Gastrocnemius medialis (tissue), 4 donors: ENCODE measurements at regions not wholly inside any gene's neighbourhood (a gene's known extent, or its start where the extent isn't known, plus 50 kb on each side); places are given as distances from the start of the nearest gene placed in this dataset.

Source experiments
- ATAC-seq, 2 donors: fragments of 150-250 bp; one replicate each; pipeline ENCODE4 v1.9.1; 2016
- DNase-seq, 2 donors: peaks; one replicate each; pipeline ENCODE4 v3.0.0-alpha.2; 2019
- H3K27ac ChIP-seq, 4 donors: fragments of 200-600 bp; sonication (generic); 1 replicate in 1 of 4; 2 replicates in 3 of 4; pipeline ENCODE4 v1.5.1; 2016 to 2018; ENCODE audit warnings: mild to moderate bottlenecking in 2 of 4, moderate library complexity in 1 of 4
- H3K27me3 ChIP-seq, 3 donors: fragments of 200-600 bp; sonication (generic) in 2 of 3; 1 replicate in 1 of 3; 2 replicates in 2 of 3; pipeline versions ENCODE4 v1.5.1 to v1.6.0; 2016 to 2019; ENCODE audit warnings: mild to moderate bottlenecking in 1 of 3, moderate library complexity in 1 of 3
- H3K36me3 ChIP-seq, 2 donors: fragments of 200-600 bp; sonication (generic) in 1 of 2; one replicate each; pipeline ENCODE4 v1.5.1; 2017 to 2018
- H3K4me1 ChIP-seq, 2 donors: fragments of 200-600 bp; sonication (generic) in 1 of 2; one replicate each; pipeline ENCODE4 v1.5.1; 2016 to 2017; ENCODE audit warnings: mild to moderate bottlenecking in 2 of 2
- H3K4me3 ChIP-seq, 4 donors: fragments of 200-600 bp; sonication (generic) in 3 of 4; 1 replicate in 1 of 4; 2 replicates in 3 of 4; pipeline ENCODE4 v1.5.1; 2016 to 2019; ENCODE audit warnings: mild to moderate bottlenecking in 2 of 4
- H3K9me3 ChIP-seq, 3 donors: fragments of 200-600 bp; sonication (generic) in 2 of 3; 1 replicate in 1 of 3; 2 replicates in 2 of 3; pipeline ENCODE4 v1.5.1; 2016 to 2019
- POLR2A ChIP-seq, 2 donors: fragments of 450-650 bp; IDR thresholded peaks; one replicate each; pipeline ENCODE4 v1.6.1; 2017; ENCODE audit warnings: antibody characterized with exemption in 2 of 2, mild to moderate bottlenecking in 2 of 2, moderate library complexity in 2 of 2
- in situ Hi-C, 4 donors: fragments of 200-750 bp; cut with MboI; loops; one replicate each; pipeline versions ENCODE4 v1.15.0 to v1.8.0; 2017; ENCODE audit warnings: low sequenced_read_pairs in 4 of 4
- intact Hi-C: fragments of 100-400 bp; cut with DNase I; formaldehyde crosslinking; loops from one replicate; pipeline ENCODE4 v1.15.1; 2023; ENCODE audit warnings: low total_unique reads
- TF ChIP-seq, protein P1 (sequence below), 5 experiments: fragments of 450-650 bp in 3 of 5; fragments of 200-600 bp in 2 of 5; sonication (generic) in 2 of 5; IDR thresholded peaks in 4 of 5; conservative IDR thresholded peaks in 1 of 5; 1 replicate in 4 of 5; 2 replicates in 1 of 5; pipeline ENCODE4 v1.5.1; 2016 to 2019; ENCODE audit warnings: antibody characterized with exemption in 5 of 5, mild to moderate bottlenecking in 3 of 5, moderate library complexity in 3 of 5

DNA sequence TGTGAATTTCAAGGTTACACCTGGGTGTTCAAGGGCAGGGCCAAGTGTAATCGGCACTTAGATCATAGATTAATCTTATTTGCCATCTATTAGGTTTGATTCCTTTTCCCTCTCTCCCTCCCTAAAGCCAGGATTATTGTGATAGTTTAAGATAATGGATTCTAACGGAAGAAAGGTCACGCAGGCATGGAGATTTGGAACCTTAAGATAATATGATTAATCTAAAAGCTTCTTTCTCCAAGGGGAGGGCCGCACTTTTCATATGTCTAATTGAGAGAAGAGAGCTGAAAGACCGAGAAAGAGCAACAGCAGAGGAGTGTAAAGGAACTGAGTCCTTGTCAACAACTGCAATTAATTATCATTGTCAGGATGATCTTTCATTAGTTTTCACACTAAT is 858.8 kb upstream of the NR2F2 start:
- H3K9me3 ChIP-seq = no peaks in the 10 kb centered on the region
- H3K36me3 ChIP-seq = no peaks in the 10 kb centered on the region
- in situ Hi-C loops (no loop called here), intact Hi-C loops (no loop called here)
- no peak overlapping the region for H3K4me3 ChIP-seq
- no peaks in the 10 kb centered on the region for H3K4me1 ChIP-seq
- TF ChIP-seq, protein P1, sequence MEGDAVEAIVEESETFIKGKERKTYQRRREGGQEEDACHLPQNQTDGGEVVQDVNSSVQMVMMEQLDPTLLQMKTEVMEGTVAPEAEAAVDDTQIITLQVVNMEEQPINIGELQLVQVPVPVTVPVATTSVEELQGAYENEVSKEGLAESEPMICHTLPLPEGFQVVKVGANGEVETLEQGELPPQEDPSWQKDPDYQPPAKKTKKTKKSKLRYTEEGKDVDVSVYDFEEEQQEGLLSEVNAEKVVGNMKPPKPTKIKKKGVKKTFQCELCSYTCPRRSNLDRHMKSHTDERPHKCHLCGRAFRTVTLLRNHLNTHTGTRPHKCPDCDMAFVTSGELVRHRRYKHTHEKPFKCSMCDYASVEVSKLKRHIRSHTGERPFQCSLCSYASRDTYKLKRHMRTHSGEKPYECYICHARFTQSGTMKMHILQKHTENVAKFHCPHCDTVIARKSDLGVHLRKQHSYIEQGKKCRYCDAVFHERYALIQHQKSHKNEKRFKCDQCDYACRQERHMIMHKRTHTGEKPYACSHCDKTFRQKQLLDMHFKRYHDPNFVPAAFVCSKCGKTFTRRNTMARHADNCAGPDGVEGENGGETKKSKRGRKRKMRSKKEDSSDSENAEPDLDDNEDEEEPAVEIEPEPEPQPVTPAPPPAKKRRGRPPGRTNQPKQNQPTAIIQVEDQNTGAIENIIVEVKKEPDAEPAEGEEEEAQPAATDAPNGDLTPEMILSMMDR (IDR thresholded peaks at IDR 0.05 in 4 of 5, conservative IDR thresholded peaks at IDR 0.05 in 1 of 5) = no peak
- TF ChIP-seq POLR2A (IDR thresholded peaks at IDR 0.05) = no peak
- no peak for DNase-seq
- no peak for ATAC-seq
- no peaks in the 10 kb centered on the region for H3K27me3 ChIP-seq
- H3K27ac ChIP-seq = peak overlapping the region; percentile 1 to 37 (median 18)

GRCh38 chr15:95475067-95475466 is 855.4 kb upstream of the NR2F2 start:
- no peaks in the 10 kb centered on the region for H3K36me3 ChIP-seq
- ATAC-seq (no peak), DNase-seq (no peak)
- intact Hi-C loops = no loop called here
- no peak overlapping the region for H3K4me3 ChIP-seq
- H3K27ac ChIP-seq = no peak overlapping the region
- no peaks in the 10 kb centered on the region for H3K27me3 ChIP-seq
- TF ChIP-seq, protein P1 (IDR thresholded peaks at IDR 0.05 in 4 of 5, conservative IDR thresholded peaks at IDR 0.05 in 1 of 5) = no peak
- TF ChIP-seq POLR2A (IDR thresholded peaks at IDR 0.05) = no peak
- no peaks in the 10 kb centered on the region for H3K9me3 ChIP-seq
- in situ Hi-C loops = no loop called here
- no peaks in the 10 kb centered on the region for H3K4me1 ChIP-seq

GRCh38 chr15:95479308-95479707 is 851.2 kb upstream of the NR2F2 start:
- intact Hi-C loops (no loop called here), in situ Hi-C loops (no loop called here)
- H3K4me3 ChIP-seq = no peak overlapping the region
- DNase-seq (no peak), ATAC-seq (no peak)
- TF ChIP-seq, protein P1 (IDR thresholded peaks at IDR 0.05 in 4 of 5, conservative IDR thresholded peaks at IDR 0.05 in 1 of 5) = no peak
- TF ChIP-seq POLR2A (IDR thresholded peaks at IDR 0.05) = no peak
- no peak overlapping the region for H3K27ac ChIP-seq
- H3K9me3 ChIP-seq = no peaks in the 10 kb centered on the region
- H3K4me1 ChIP-seq = no peaks in the 10 kb centered on the region
- H3K27me3 ChIP-seq = no peaks in the 10 kb centered on the region
- no peaks in the 10 kb centered on the region for H3K36me3 ChIP-seq

DNA sequence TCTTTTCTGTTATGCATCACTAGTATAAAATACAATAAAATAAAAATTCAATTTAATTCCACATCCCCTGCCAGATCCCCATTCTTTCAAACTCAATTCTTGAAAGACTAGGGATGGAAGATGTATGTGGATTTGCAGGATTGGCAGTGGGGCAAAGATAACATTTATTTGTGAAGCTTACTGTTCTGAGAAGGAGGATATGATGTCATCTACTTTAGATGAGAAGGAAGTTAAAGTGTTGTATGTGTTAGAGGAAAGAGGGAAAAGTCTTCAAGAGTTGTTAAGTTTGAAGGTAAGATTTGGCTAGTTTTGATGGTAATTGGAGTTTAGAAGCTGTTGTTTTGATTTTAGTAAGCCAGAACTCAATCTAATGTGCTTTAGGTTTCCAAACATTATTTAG is 845.1 kb upstream of the NR2F2 start:
- intact Hi-C loops (no loop called here), in situ Hi-C loops (no loop called here)
- no peaks in the 10 kb centered on the region for H3K4me1 ChIP-seq
- no peaks in the 10 kb centered on the region for H3K36me3 ChIP-seq
- H3K27ac ChIP-seq = no peak overlapping the region
- no peak overlapping the region for H3K4me3 ChIP-seq
- no peaks in the 10 kb centered on the region for H3K9me3 ChIP-seq
- ATAC-seq (no peak), DNase-seq (no peak)
- H3K27me3 ChIP-seq = no peaks in the 10 kb centered on the region
- TF ChIP-seq POLR2A (IDR thresholded peaks at IDR 0.05) = no peak
- TF ChIP-seq, protein P1 (IDR thresholded peaks at IDR 0.05 in 4 of 5, conservative IDR thresholded peaks at IDR 0.05 in 1 of 5) = no peak

DNA sequence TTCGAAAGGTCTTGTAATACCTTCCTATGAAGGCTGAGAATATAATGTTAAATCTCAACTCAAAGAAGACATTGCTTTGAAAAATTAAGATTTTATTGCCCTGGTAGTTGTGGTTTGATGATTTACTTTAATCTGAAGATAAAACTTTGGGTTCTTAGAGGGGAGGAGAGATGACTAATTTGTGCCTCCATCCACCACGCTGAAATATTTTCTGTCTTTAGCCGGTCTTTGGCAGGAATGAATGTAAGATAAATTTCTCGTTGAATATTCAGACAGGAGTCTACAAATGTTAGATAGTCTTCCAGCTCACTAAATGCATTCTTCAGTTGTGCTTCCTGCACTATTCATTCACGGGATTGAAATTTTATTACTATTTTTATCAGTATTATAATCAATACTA is 844.3 kb upstream of the NR2F2 start:
- H3K36me3 ChIP-seq = no peaks in the 10 kb centered on the region
- H3K4me1 ChIP-seq = no peaks in the 10 kb centered on the region
- intact Hi-C loops = no loop called here
- no peak overlapping the region for H3K4me3 ChIP-seq
- H3K27me3 ChIP-seq = no peaks in the 10 kb centered on the region
- in situ Hi-C loops = no loop called here
- ATAC-seq (no peak), DNase-seq (no peak)
- H3K27ac ChIP-seq = no peak overlapping the region
- no peaks in the 10 kb centered on the region for H3K9me3 ChIP-seq
- TF ChIP-seq, protein P1 (IDR thresholded peaks at IDR 0.05 in 4 of 5, conservative IDR thresholded peaks at IDR 0.05 in 1 of 5) = no peak
- no peak for TF ChIP-seq POLR2A (IDR thresholded peaks at IDR 0.05)
